ENCODE measurements at regions not wholly inside any gene's neighbourhood (a gene's known extent, or its start where the extent isn't known, plus 50 kb on each side); places are given as distances from the start of the nearest gene placed in this dataset.

GRCh38 chr5:29889051-29889450, 1304.4 kb upstream of the CDH6 start:
- no peak overlapping the region for H3K27ac Mint-ChIP-seq
- H3K36me3 Mint-ChIP-seq (ENCODE audit: low read depth): no peaks in the 10 kb centered on the region
- DNase-seq (ENCODE audit: low spot score): no peak
- peaks cover 50% of the 10 kb centered on the region for H3K9me3 Mint-ChIP-seq
- no peak overlapping the region for H3K4me3 Mint-ChIP-seq (ENCODE audit: low read depth)
- H3K27me3 Mint-ChIP-seq (ENCODE audit: low read depth): no peaks in the 10 kb centered on the region
- H3K4me1 Mint-ChIP-seq (ENCODE audit: low read depth): no peaks in the 10 kb centered on the region
- intact Hi-C loops (cut with micrococcal nuclease): no loop called here

- Mint-ChIP-seq H3K36me3 (ENCODE audit: low read depth) (no peaks in the 10 kb centered on the region), H3K4me1 (ENCODE audit: low read depth) (no peaks in the 10 kb centered on the region), H3K27me3 (ENCODE audit: low read depth) (no peaks in the 10 kb centered on the region), H3K9me3 (peaks cover 61% of the 10 kb centered on the region), H3K4me3 (ENCODE audit: low read depth) (no peak overlapping the region), H3K27ac (no peak overlapping the region)
- intact Hi-C loops (cut with micrococcal nuclease): no loop called here
- no peak for DNase-seq (ENCODE audit: low spot score)
Measured at GRCh38 chr5:29885595-29885994, 1307.9 kb upstream of the CDH6 start.

- H3K27ac Mint-ChIP-seq: no peak overlapping the region
- DNase-seq (ENCODE audit: low spot score): no peak
- intact Hi-C loops (cut with micrococcal nuclease): no loop called here
- no peaks in the 10 kb centered on the region for H3K27me3 Mint-ChIP-seq (ENCODE audit: low read depth)
- no peak overlapping the region for H3K4me3 Mint-ChIP-seq (ENCODE audit: low read depth)
- H3K36me3 Mint-ChIP-seq (ENCODE audit: low read depth): no peaks in the 10 kb centered on the region
- no peaks in the 10 kb centered on the region for H3K4me1 Mint-ChIP-seq (ENCODE audit: low read depth)
- peaks cover 61% of the 10 kb centered on the region for H3K9me3 Mint-ChIP-seq
Measured at GRCh38 chr5:29882036-29882435, 1311.5 kb upstream of the CDH6 start.

DNA sequence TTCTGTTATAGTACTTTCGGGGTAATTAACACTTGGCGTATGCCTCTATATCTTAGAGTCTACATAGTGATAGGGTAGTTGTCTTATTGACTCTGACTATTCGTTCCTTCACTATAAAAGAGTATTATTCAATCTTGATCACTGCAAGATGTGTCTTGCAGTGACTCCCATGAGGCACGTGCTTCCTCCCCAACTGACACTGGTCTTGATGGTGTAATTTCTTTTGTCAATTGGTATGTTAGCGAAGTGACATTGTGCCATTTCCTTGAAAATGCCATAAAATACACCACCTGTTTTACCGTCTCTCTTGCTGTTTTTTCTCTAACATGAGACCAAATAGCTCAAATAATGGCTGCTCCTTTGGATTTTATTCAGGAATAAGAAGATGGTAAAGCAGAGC, 1314.1 kb upstream of the CDH6 start:
- H3K4me3 Mint-ChIP-seq (ENCODE audit: low read depth): no peak overlapping the region
- no peaks in the 10 kb centered on the region for H3K36me3 Mint-ChIP-seq (ENCODE audit: low read depth)
- no peaks in the 10 kb centered on the region for H3K4me1 Mint-ChIP-seq (ENCODE audit: low read depth)
- no peaks in the 10 kb centered on the region for H3K27me3 Mint-ChIP-seq (ENCODE audit: low read depth)
- no peak overlapping the region for H3K27ac Mint-ChIP-seq
- intact Hi-C loops (cut with micrococcal nuclease): no loop called here
- DNase-seq (ENCODE audit: low spot score): no peak
- peaks cover 58% of the 10 kb centered on the region for H3K9me3 Mint-ChIP-seq

DNA sequence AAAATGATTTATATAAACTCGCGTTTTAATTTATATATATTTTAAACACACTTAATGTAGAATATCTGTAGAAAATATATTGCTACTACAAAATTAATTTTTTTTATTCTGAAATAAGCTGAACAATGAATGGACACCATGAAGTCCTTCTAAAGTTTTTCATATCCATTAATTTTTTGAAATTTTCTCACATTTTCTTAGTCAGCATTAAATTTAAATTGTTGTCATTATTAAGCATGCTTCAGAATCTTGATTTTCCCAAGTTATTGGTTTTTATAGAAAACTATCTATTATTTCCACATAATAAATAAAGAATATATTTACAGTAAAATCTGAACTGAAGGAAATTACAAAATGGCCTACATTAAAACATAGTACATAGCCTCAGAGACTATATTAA, 1314.9 kb upstream of the CDH6 start:
- intact Hi-C loops (cut with micrococcal nuclease): no loop called here
- Mint-ChIP-seq H3K9me3 (peaks cover 55% of the 10 kb centered on the region), H3K4me1 (ENCODE audit: low read depth) (no peaks in the 10 kb centered on the region), H3K36me3 (ENCODE audit: low read depth) (no peaks in the 10 kb centered on the region), H3K27ac (no peak overlapping the region), H3K4me3 (ENCODE audit: low read depth) (no peak overlapping the region), H3K27me3 (ENCODE audit: low read depth) (no peaks in the 10 kb centered on the region)
- DNase-seq (ENCODE audit: low spot score): no peak

GRCh38 chr5:29867155-29867554, 1326.3 kb upstream of the CDH6 start:
- no peak overlapping the region for H3K4me3 Mint-ChIP-seq (ENCODE audit: low read depth)
- no peak overlapping the region for H3K27ac Mint-ChIP-seq
- H3K36me3 Mint-ChIP-seq (ENCODE audit: low read depth): no peaks in the 10 kb centered on the region
- no peaks in the 10 kb centered on the region for H3K27me3 Mint-ChIP-seq (ENCODE audit: low read depth)
- no peaks in the 10 kb centered on the region for H3K4me1 Mint-ChIP-seq (ENCODE audit: low read depth)
- peaks cover 45% of the 10 kb centered on the region for H3K9me3 Mint-ChIP-seq
- DNase-seq (ENCODE audit: low spot score): no peak
- intact Hi-C loops (cut with micrococcal nuclease): no loop called here

GRCh38 chr5:29853711-29854220, 1339.7 kb upstream of the CDH6 start:
- Mint-ChIP-seq H3K36me3 (ENCODE audit: low read depth) (no peaks in the 10 kb centered on the region), H3K4me3 (ENCODE audit: low read depth) (no peak overlapping the region), H3K27me3 (ENCODE audit: low read depth) (no peaks in the 10 kb centered on the region), H3K27ac (no peak overlapping the region), H3K9me3 (peaks cover 39% of the 10 kb centered on the region), H3K4me1 (ENCODE audit: low read depth) (no peaks in the 10 kb centered on the region)
- no peak for DNase-seq (ENCODE audit: low spot score)
- intact Hi-C loops (cut with micrococcal nuclease): no loop called here

DNA sequence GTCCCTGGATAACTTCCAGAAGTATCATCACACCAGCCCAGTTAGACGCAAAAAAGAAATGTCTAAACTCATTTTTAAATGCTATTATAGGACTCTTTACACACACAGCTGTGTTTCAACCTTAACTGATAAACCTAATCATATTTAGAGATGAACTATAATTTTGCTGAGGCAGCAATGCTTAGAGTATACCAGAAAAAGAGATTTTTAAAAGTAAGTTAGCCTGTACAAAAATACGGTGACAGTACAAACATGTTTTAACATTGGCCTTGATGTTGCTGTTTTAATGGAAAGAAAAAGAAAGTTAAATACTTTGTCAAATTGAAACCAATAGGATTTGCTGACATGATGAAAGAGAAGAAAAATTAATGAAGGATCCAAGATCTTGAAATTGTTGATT, 1341.2 kb upstream of the CDH6 start:
- DNase-seq (ENCODE audit: low spot score): no peak
- no peaks in the 10 kb centered on the region for H3K36me3 Mint-ChIP-seq (ENCODE audit: low read depth)
- no peak overlapping the region for H3K4me3 Mint-ChIP-seq (ENCODE audit: low read depth)
- H3K4me1 Mint-ChIP-seq (ENCODE audit: low read depth): no peaks in the 10 kb centered on the region
- H3K27me3 Mint-ChIP-seq (ENCODE audit: low read depth): no peaks in the 10 kb centered on the region
- H3K9me3 Mint-ChIP-seq: peaks cover 37% of the 10 kb centered on the region
- no peak overlapping the region for H3K27ac Mint-ChIP-seq
- intact Hi-C loops (cut with micrococcal nuclease): no loop called here

DNA sequence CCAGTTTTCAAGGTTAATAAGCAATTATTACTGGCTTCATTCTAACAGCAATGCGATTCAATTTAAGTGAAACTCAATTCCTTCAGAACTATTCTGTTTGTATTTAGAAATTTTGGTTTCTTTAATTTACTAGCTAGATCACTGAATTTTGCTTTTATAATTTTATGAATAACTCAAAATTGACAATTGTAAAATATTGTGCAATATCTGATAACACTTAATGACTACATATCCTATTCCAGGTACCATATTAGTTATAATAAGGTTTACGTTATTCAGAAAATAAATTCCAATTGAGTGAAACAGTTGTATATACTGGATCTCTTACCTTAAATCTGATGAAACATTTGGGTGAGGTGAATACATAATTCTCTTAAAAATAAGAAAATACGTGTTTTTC, 1348.3 kb upstream of the CDH6 start:
- DNase-seq (ENCODE audit: low spot score): no peak
- H3K27ac Mint-ChIP-seq: no peak overlapping the region
- no peaks in the 10 kb centered on the region for H3K36me3 Mint-ChIP-seq (ENCODE audit: low read depth)
- H3K9me3 Mint-ChIP-seq: peaks cover 37% of the 10 kb centered on the region
- no peaks in the 10 kb centered on the region for H3K4me1 Mint-ChIP-seq (ENCODE audit: low read depth)
- intact Hi-C loops (cut with micrococcal nuclease): no loop called here
- no peaks in the 10 kb centered on the region for H3K27me3 Mint-ChIP-seq (ENCODE audit: low read depth)
- H3K4me3 Mint-ChIP-seq (ENCODE audit: low read depth): no peak overlapping the region

DNA sequence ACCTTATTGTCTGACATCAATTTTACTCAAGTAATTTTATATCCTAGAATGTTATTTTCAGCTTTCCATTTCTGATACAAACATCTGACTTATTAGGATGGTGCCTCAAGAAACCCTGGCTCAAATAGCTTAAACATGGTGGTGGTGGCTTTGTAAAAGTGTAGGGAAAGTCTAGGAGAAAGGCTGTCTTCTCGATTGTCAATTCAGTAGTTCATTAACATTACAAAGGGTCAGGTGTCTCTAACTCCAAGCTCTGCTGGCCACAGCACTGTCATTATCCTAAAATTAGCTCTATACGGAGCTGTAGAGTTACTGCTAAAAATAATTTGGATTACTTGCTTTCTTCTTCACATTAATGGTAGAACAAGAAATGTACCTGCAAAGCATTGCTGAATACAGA, 1360.1 kb upstream of the CDH6 start:
- H3K4me3 Mint-ChIP-seq (ENCODE audit: low read depth): no peak overlapping the region
- intact Hi-C loops (cut with micrococcal nuclease): no loop called here
- DNase-seq (ENCODE audit: low spot score): no peak
- H3K9me3 Mint-ChIP-seq: peaks cover 39% of the 10 kb centered on the region
- no peaks in the 10 kb centered on the region for H3K36me3 Mint-ChIP-seq (ENCODE audit: low read depth)
- H3K27me3 Mint-ChIP-seq (ENCODE audit: low read depth): no peaks in the 10 kb centered on the region
- no peaks in the 10 kb centered on the region for H3K4me1 Mint-ChIP-seq (ENCODE audit: low read depth)
- no peak overlapping the region for H3K27ac Mint-ChIP-seq

GRCh38 chr5:29822521-29822920, 1371.0 kb upstream of the CDH6 start:
- H3K4me3 Mint-ChIP-seq (ENCODE audit: low read depth): no peak overlapping the region
- DNase-seq (ENCODE audit: low spot score): no peak
- intact Hi-C loops (cut with micrococcal nuclease): no loop called here
- no peaks in the 10 kb centered on the region for H3K4me1 Mint-ChIP-seq (ENCODE audit: low read depth)
- no peak overlapping the region for H3K27ac Mint-ChIP-seq
- H3K27me3 Mint-ChIP-seq (ENCODE audit: low read depth): no peaks in the 10 kb centered on the region
- H3K9me3 Mint-ChIP-seq: peaks cover 35% of the 10 kb centered on the region
- H3K36me3 Mint-ChIP-seq (ENCODE audit: low read depth): no peaks in the 10 kb centered on the region

DNA sequence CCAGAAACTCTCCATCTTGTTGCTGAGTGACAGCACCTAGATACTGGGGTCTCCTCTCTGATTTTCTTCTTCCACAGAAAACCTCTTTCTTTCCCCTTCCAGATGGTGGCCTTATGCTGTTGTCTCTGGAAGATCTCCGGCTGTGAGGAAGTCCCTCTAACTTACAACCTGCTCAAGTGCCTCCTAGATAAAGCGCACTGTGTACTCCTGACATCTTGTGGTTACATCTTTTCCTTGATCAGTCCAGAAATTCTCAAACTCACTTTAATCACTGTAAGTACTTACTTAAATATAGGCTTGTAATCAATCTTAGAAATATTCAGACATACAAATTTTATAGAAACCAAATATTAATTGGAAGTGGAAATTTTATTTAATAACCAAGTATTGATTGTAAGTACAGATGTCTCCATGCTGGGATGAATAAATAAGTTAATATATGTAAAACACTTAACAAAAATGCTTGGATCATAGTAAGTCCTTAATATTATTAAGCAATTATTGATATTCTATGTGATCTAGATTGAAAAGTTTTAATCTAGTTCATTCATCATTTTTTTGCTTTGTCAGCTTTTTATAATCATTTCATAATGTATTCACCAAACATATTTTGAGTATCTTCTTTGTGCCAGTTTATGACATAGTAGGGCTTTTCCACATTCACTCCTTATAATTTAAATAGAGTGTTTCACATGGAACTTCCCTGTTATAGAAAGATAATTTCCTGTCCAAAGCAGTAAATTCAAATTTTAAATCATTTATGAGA, 1381.4 kb upstream of the CDH6 start:
- H3K27me3 Mint-ChIP-seq (ENCODE audit: low read depth): no peaks in the 10 kb centered on the region
- H3K4me1 Mint-ChIP-seq (ENCODE audit: low read depth): no peaks in the 10 kb centered on the region
- peaks cover 41% of the 10 kb centered on the region for H3K9me3 Mint-ChIP-seq
- intact Hi-C loops (cut with micrococcal nuclease): no loop called here
- no peak overlapping the region for H3K27ac Mint-ChIP-seq
- H3K4me3 Mint-ChIP-seq (ENCODE audit: low read depth): no peak overlapping the region
- H3K36me3 Mint-ChIP-seq (ENCODE audit: low read depth): no peaks in the 10 kb centered on the region
- no peak for DNase-seq (ENCODE audit: low spot score)

DNA sequence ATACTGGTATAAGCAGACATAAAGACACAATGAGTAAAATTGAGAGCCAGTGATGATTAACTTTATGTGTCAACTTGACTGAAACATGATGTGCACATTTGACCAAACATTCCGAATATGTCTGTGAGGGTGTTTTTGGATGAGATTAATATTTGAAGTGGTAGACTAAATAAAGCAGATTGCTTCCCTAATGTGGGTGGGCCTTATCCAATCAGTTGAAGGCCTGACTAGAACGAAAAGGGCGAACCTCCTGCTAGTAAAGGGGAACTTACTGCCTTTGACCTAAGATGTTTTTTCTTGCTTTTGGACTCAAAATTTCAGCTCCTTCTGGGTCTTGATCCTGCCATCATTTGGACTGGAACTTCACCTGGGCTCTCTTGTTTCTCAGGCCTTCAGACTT, 1387.7 kb upstream of the CDH6 start:
- Mint-ChIP-seq H3K9me3 (peaks cover 30% of the 10 kb centered on the region), H3K36me3 (ENCODE audit: low read depth) (no peaks in the 10 kb centered on the region), H3K4me1 (ENCODE audit: low read depth) (no peaks in the 10 kb centered on the region), H3K27me3 (ENCODE audit: low read depth) (no peaks in the 10 kb centered on the region), H3K4me3 (ENCODE audit: low read depth) (no peak overlapping the region), H3K27ac (no peak overlapping the region)
- intact Hi-C loops (cut with micrococcal nuclease): no loop called here
- DNase-seq (ENCODE audit: low spot score): no peak

DNA sequence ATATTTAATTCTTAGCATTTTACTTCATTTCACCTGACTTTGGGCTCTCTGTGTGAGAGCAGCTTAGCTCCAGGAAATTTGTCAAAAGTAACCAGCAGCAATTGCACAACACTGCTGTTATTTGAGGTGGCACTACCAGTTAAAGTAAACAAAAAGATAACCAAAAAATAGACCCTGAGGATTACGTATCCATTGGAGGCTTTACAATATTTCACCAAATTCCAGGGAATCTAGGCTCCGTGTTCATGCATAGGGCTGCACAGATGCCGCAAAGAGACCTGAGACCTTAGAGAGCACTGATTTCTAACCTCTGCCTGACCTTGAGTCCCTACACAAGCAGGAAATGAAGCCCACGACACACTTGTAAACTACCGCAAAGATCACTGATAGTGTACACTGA, 1392.7 kb upstream of the CDH6 start:
- no peaks in the 10 kb centered on the region for H3K4me1 Mint-ChIP-seq (ENCODE audit: low read depth)
- intact Hi-C loops (cut with micrococcal nuclease): no loop called here
- DNase-seq (ENCODE audit: low spot score): no peak
- H3K4me3 Mint-ChIP-seq (ENCODE audit: low read depth): no peak overlapping the region
- no peaks in the 10 kb centered on the region for H3K36me3 Mint-ChIP-seq (ENCODE audit: low read depth)
- peaks cover 31% of the 10 kb centered on the region for H3K9me3 Mint-ChIP-seq
- no peaks in the 10 kb centered on the region for H3K27me3 Mint-ChIP-seq (ENCODE audit: low read depth)
- no peak overlapping the region for H3K27ac Mint-ChIP-seq
